MM.1S (cell line): ENCODE measurements at regions not wholly inside any gene's neighbourhood (a gene's known extent, or its start where the extent isn't known, plus 50 kb on each side); places are given as distances from the start of the nearest gene placed in this dataset.
"Not testable (repeated sequence)": the region's sequence is repeated elsewhere in the genome, so short reads cannot be mapped to it uniquely, and the experiment has no call there.

Experiments used
- DNase-seq: peaks from one replicate; pipeline ENCODE4 v3.0.0-alpha.2; 2015
- H2AFZ ChIP-seq: fragments of 300-600 bp; sonication (generic); 2 replicates; pipeline ENCODE4 v1.6.0; 2016; ENCODE audit warnings: antibody characterized with exemption, low read length
- H3F3A ChIP-seq: fragments of 300-600 bp; sonication (generic); 2 replicates; pipeline ENCODE4 v1.6.1; 2016; ENCODE audit warnings: mild to moderate bottlenecking, antibody characterized with exemption, low read length, moderate library complexity, mixed read lengths; ENCODE audit not compliant: insufficient read depth
- H3K27ac ChIP-seq: fragments of 300-600 bp; sonication (generic); 2 replicates; pipeline ENCODE4 v1.5.1; 2016; ENCODE audit warnings: mild to moderate bottlenecking, low read length
- H3K27me3 ChIP-seq: fragments of 300-600 bp; sonication (generic); replicated peaks from 2 replicates; pipeline ENCODE4 v1.6.0; 2016; ENCODE audit warnings: low read length; ENCODE audit not compliant: insufficient read depth
- H3K36me3 ChIP-seq: fragments of 300-600 bp; sonication (generic); replicated peaks from 2 replicates; pipeline ENCODE4 v1.6.1; 2016; ENCODE audit warnings: mild to moderate bottlenecking, low read length, mixed read lengths; ENCODE audit not compliant: insufficient read depth
- H3K4me1 ChIP-seq: fragments of 300-600 bp; sonication (generic); 2 replicates; pipeline ENCODE4 v1.6.1; 2016; ENCODE audit warnings: low read length, mixed read lengths
- H3K4me2 ChIP-seq: fragments of 300-600 bp; sonication (generic); 2 replicates; pipeline ENCODE4 v1.6.0; 2016; ENCODE audit warnings: low read depth, low read length
- H3K4me3 ChIP-seq: fragments of 300-600 bp; sonication (generic); 2 replicates; pipeline ENCODE4 v1.5.1; 2016; ENCODE audit warnings: low read length, mixed read lengths
- H3K79me2 ChIP-seq: fragments of 300-600 bp; sonication (generic); 2 replicates; pipeline ENCODE4 v1.6.1; 2016; ENCODE audit warnings: mixed run types, low read length, mixed read lengths
- H3K9ac ChIP-seq: fragments of 300-600 bp; sonication (generic); 2 replicates; pipeline ENCODE4 v1.6.1; 2016; ENCODE audit warnings: low read length, mixed read lengths
- H3K9me2 ChIP-seq: fragments of 300-600 bp; sonication (generic); replicated peaks from 2 replicates; pipeline ENCODE4 v1.6.1; 2016; ENCODE audit warnings: mild to moderate bottlenecking, low read length, mixed read lengths; ENCODE audit not compliant: insufficient read depth
- H3K9me3 ChIP-seq: fragments of 300-600 bp; sonication (generic); replicated peaks from 2 replicates; pipeline ENCODE4 v1.6.1; 2016; ENCODE audit warnings: mild to moderate bottlenecking, low read length, mixed read lengths; ENCODE audit not compliant: insufficient read depth
- H4K20me1 ChIP-seq: fragments of 300-600 bp; sonication (generic); 2 replicates; pipeline ENCODE4 v1.6.1; 2016; ENCODE audit warnings: mild to moderate bottlenecking, low read length, moderate library complexity, mixed read lengths; ENCODE audit not compliant: insufficient read depth
- CTCF ChIP-seq: fragments of 300-600 bp; sonication (generic); IDR thresholded peaks from 2 replicates; pipeline ENCODE4 v1.5.1; 2016; ENCODE audit warnings: antibody characterized with exemption, low read length, mixed read lengths
- EZH2 ChIP-seq: fragments of 300-600 bp; sonication (generic); optimal IDR thresholded peaks from 2 replicates; pipeline ENCODE3; 2017; ENCODE audit warnings: low read depth, mild to moderate bottlenecking, antibody characterized with exemption, low read length, mixed read lengths
- EZH2phosphoT487 ChIP-seq: fragments of 300-600 bp; sonication (generic); IDR thresholded peaks from 2 replicates; pipeline ENCODE4 v1.6.1; 2018; ENCODE audit warnings: antibody characterized with exemption, low read length

- H3K36me3 ChIP-seq = no peaks in the 10 kb centered on the region
- TF ChIP-seq EZH2phosphoT487 (no peak), EZH2 (no peak), CTCF (no peak)
- no peaks in the 10 kb centered on the region for H3K9me2 ChIP-seq
- no peaks in the 10 kb centered on the region for H3F3A ChIP-seq
- H3K4me1 ChIP-seq = no peaks in the 10 kb centered on the region
- H4K20me1 ChIP-seq = no peaks in the 10 kb centered on the region
- no peaks in the 10 kb centered on the region for H3K9me3 ChIP-seq
- no peak overlapping the region for H3K4me3 ChIP-seq
- no peak for DNase-seq
- no peak overlapping the region for H3K27ac ChIP-seq
- H2AFZ ChIP-seq = no peak overlapping the region
- no peak overlapping the region for H3K4me2 ChIP-seq
- no peaks in the 10 kb centered on the region for H3K79me2 ChIP-seq
- no peak overlapping the region for H3K9ac ChIP-seq
- no peaks in the 10 kb centered on the region for H3K27me3 ChIP-seq
These were observed 229.9 kb upstream of the GRIK2 start for GRCh38 chr6:101163611-101164010.

- no peak for DNase-seq
- Histone ChIP-seq H3K27ac (no peak overlapping the region), H3K79me2 (no peaks in the 10 kb centered on the region), H3K4me1 (no peaks in the 10 kb centered on the region), H2AFZ (no peak overlapping the region), H3K4me2 (no peak overlapping the region), H3K4me3 (no peak overlapping the region), H3K9me3 (no peaks in the 10 kb centered on the region), H3F3A (no peaks in the 10 kb centered on the region), H3K27me3 (no peaks in the 10 kb centered on the region), H4K20me1 (no peaks in the 10 kb centered on the region), H3K9me2 (no peaks in the 10 kb centered on the region), H3K9ac (no peak overlapping the region), H3K36me3 (no peaks in the 10 kb centered on the region)
- TF ChIP-seq EZH2 (no peak), EZH2phosphoT487 (no peak), CTCF (no peak)
These were observed 225.9 kb upstream of the GRIK2 start for GRCh38 chr6:101167638-101168037.

GRCh38 chr6:101171049-101171448, 222.5 kb upstream of the GRIK2 start:
- H3K79me2 ChIP-seq, H3K9me3 ChIP-seq: not testable (repeated sequence)

GRCh38 chr6:101178748-101179147, 214.8 kb upstream of the GRIK2 start:
- DNase-seq = no peak
- Histone ChIP-seq H3K27ac (no peak overlapping the region), H3K9ac (no peak overlapping the region), H3K4me2 (no peak overlapping the region), H3F3A (no peaks in the 10 kb centered on the region), H3K9me2 (no peaks in the 10 kb centered on the region), H3K9me3 (no peaks in the 10 kb centered on the region), H3K36me3 (no peaks in the 10 kb centered on the region), H3K4me1 (no peaks in the 10 kb centered on the region), H4K20me1 (no peaks in the 10 kb centered on the region), H3K4me3 (no peak overlapping the region), H2AFZ (no peak overlapping the region), H3K79me2 (no peaks in the 10 kb centered on the region), H3K27me3 (no peaks in the 10 kb centered on the region)
- TF ChIP-seq EZH2 = no peak
- TF ChIP-seq CTCF = no peak
- TF ChIP-seq EZH2phosphoT487 = no peak

More at GRCh38 chr6:101171049-101171448, 222.5 kb upstream of the GRIK2 start:
- H3K4me1 ChIP-seq, H3K9me2 ChIP-seq, H3F3A ChIP-seq, H3K4me3 ChIP-seq, H3K9ac ChIP-seq, H2AFZ ChIP-seq, H3K4me2 ChIP-seq, H3K27me3 ChIP-seq, H3K27ac ChIP-seq, H3K36me3 ChIP-seq, DNase-seq, H4K20me1 ChIP-seq: not testable (repeated sequence)
